Stomach (tissue), 8 donors: ENCODE measurements at regions not wholly inside any gene's neighbourhood (a gene's known extent, or its start where the extent isn't known, plus 50 kb on each side); places are given as distances from the start of the nearest gene placed in this dataset.

Experiments used
- DNase-seq, 2 donors: peaks; one replicate each; pipeline versions ENCODE4 v3.0.0 to v3.0.0-alpha.2; 2013 to 2019
- H3K27ac ChIP-seq, 5 donors: fragments of 200-600 bp in 4 of 5; sonication (generic) in 4 of 5; one replicate each; pipeline ENCODE4 v1.5.1; 2013 to 2019; ENCODE audit warnings: mild to moderate bottlenecking in 1 of 5, moderate library complexity in 1 of 5
- H3K27me3 ChIP-seq, 3 donors: fragments of 200-600 bp; sonication (generic); one replicate each; pipeline ENCODE4 v1.5.1; 2017 to 2019; ENCODE audit warnings: mixed run types in 1 of 3
- H3K36me3 ChIP-seq, 4 donors: fragments of 200-600 bp; sonication (generic); 1 replicate in 3 of 4; 2 replicates in 1 of 4; pipeline ENCODE4 v1.5.1; 2016 to 2019
- H3K4me1 ChIP-seq, 4 donors: fragments of 200-600 bp; sonication (generic); one replicate each; pipeline ENCODE4 v1.5.1; 2016 to 2019
- H3K4me3 ChIP-seq, 4 donors: fragments of 200-600 bp; sonication (generic) in 3 of 4; one replicate each; pipeline ENCODE4 v1.5.1; 2016 to 2019; ENCODE audit warnings: mild to moderate bottlenecking in 1 of 4
- H3K9me3 ChIP-seq, 4 donors: fragments of 200-600 bp; sonication (generic); one replicate each; pipeline ENCODE4 v1.5.1; 2016 to 2019
- CTCF ChIP-seq, 7 experiments: fragments of 450-650 bp in 4 of 7; fragments of 200-600 bp in 3 of 7; sonication (generic) in 3 of 7; IDR thresholded peaks; one replicate each; pipeline ENCODE4 v1.5.1; 2016 to 2019; ENCODE audit warnings: antibody characterized with exemption in 7 of 7, control low read depth in 2 of 7, mild to moderate bottlenecking in 1 of 7
- EP300 ChIP-seq: sonication (generic); formaldehyde crosslinking; IDR thresholded peaks from one replicate; pipeline ENCODE4 v1.6.1; 2017; ENCODE audit warnings: antibody characterized with exemption
- POLR2A ChIP-seq, 4 donors: fragments of 450-650 bp; IDR thresholded peaks; one replicate each; pipeline ENCODE4 v1.6.1; 2016; ENCODE audit warnings: antibody characterized with exemption in 4 of 4, control low read depth in 2 of 4, mild to moderate bottlenecking in 1 of 4, moderate library complexity in 1 of 4
- POLR2AphosphoS5 ChIP-seq, 3 donors: sonication (generic); formaldehyde crosslinking; IDR thresholded peaks; one replicate each; pipeline ENCODE4 v1.6.1; 2016; ENCODE audit warnings: antibody characterized with exemption in 3 of 3
- WGBS, 5 donors: extraction: QIAGEN DNeasy Blood & Tissue Kit in 3 of 5; methylation state at CpG; one replicate each; pipeline versions ENCODE4 v1.1.5 to v1.1.7; 2013 to 2018; 5-methylcytosine and 5-hydroxymethylcytosine counted together
- intact Hi-C: fragments of 100-400 bp; cut with DNase I; formaldehyde crosslinking; loops from one replicate; pipeline ENCODE4 v1.15.1; 2023; ENCODE audit warnings: low total_unique reads
- donor health status: healthy with polysubstance abuse.
- donor health status: Bipolar disorder and iron deficiency.
- donor health status: healthy.

- peak in 1 of 2 donors; percentile 4 for DNase-seq
- TF ChIP-seq POLR2A (IDR thresholded peaks at IDR 0.05) (no peak), CTCF (IDR thresholded peaks at IDR 0.05) (no peak), POLR2AphosphoS5 (IDR thresholded peaks at IDR 0.05) (no peak), EP300 (no peak)
- Histone ChIP-seq H3K27ac (no peak overlapping the region), H3K27me3 (no peaks in the 10 kb centered on the region), H3K36me3 (no peaks in the 10 kb centered on the region), H3K4me1 (no peaks in the 10 kb centered on the region), H3K4me3 (no peak overlapping the region), H3K9me3 (no peaks in the 10 kb centered on the region)
- 78 to 88% (median 86%) methylated on average over 3 of the region's 3 CpGs for WGBS, 5 donors
- intact Hi-C loops, result no loop called here
These were observed 181.4 kb downstream of the GRB14 start for GRCh38 chr2:164439885-164440284.

GRCh38 chr2:164439235-164439634 is 182.0 kb downstream of the GRB14 start:
- no peak for DNase-seq
- no peak for TF ChIP-seq POLR2A (IDR thresholded peaks at IDR 0.05)
- no peak for TF ChIP-seq CTCF (IDR thresholded peaks at IDR 0.05)
- no peak for TF ChIP-seq POLR2AphosphoS5 (IDR thresholded peaks at IDR 0.05)
- TF ChIP-seq EP300, result no peak
- no peak overlapping the region for H3K27ac ChIP-seq
- H3K36me3 ChIP-seq, result no peaks in the 10 kb centered on the region
- no peaks in the 10 kb centered on the region for H3K27me3 ChIP-seq
- no peaks in the 10 kb centered on the region for H3K9me3 ChIP-seq
- intact Hi-C loops, result no loop called here
- H3K4me1 ChIP-seq, result no peaks in the 10 kb centered on the region
- no peak overlapping the region for H3K4me3 ChIP-seq

- no peaks in the 10 kb centered on the region for H3K27me3 ChIP-seq
- no peak overlapping the region for H3K4me3 ChIP-seq
- intact Hi-C loops, result no loop called here
These were observed 182.6 kb downstream of the GRB14 start for GRCh38 chr2:164438490-164439205.

GRCh38 chr2:164436131-164436530 is 185.2 kb downstream of the GRB14 start:
- no peaks in the 10 kb centered on the region for H3K9me3 ChIP-seq
- DNase-seq, result no peak
- no peaks in the 10 kb centered on the region for H3K4me1 ChIP-seq
- no peaks in the 10 kb centered on the region for H3K36me3 ChIP-seq
- TF ChIP-seq POLR2A (IDR thresholded peaks at IDR 0.05) (no peak), EP300 (no peak), POLR2AphosphoS5 (IDR thresholded peaks at IDR 0.05) (no peak), CTCF (IDR thresholded peaks at IDR 0.05) (no peak)
- no peak overlapping the region for H3K27ac ChIP-seq
- no peaks in the 10 kb centered on the region for H3K27me3 ChIP-seq
- 30 to 43% (median 37%) methylated on average over 3 of the region's 3 CpGs for WGBS, 5 donors
- intact Hi-C loops, result no loop called here
- H3K4me3 ChIP-seq, result no peak overlapping the region

More at GRCh38 chr2:164438490-164439205, 182.6 kb downstream of the GRB14 start:
- Histone ChIP-seq H3K36me3 (no peaks in the 10 kb centered on the region), H3K27ac (no peak overlapping the region), H3K9me3 (no peaks in the 10 kb centered on the region), H3K4me1 (no peaks in the 10 kb centered on the region)
- TF ChIP-seq POLR2A (IDR thresholded peaks at IDR 0.05) (no peak), EP300 (no peak), POLR2AphosphoS5 (IDR thresholded peaks at IDR 0.05) (no peak), CTCF (IDR thresholded peaks at IDR 0.05) (no peak)
- DNase-seq, result no peak
